ENCODE measurements at regions not wholly inside any gene's neighbourhood (a gene's known extent, or its start where the extent isn't known, plus 50 kb on each side); places are given as distances from the start of the nearest gene placed in this dataset.
"Not testable (repeated sequence)": the region's sequence is repeated elsewhere in the genome, so short reads cannot be mapped to it uniquely, and the experiment has no call there.

DNA sequence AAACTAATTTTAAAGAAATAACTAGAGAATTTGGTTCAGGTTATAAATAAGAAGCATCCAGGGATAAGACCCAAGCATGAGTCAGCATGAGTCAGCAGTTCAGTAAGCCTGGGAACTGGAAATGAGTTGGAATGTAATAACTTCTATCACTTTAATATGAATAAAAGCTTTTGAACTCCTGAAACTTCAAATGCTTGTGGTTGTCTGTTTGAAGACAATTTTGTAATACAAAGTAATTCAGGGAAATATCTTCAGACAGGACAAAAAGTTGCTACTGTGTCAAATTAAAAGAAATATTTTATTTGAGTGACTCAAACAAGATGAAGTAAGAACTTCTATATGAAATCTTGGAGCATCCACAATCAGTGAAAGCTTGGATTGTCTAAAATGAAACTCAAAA is 331.2 kb upstream of the DAB2 start:
- DNase-seq (ENCODE audit: low read depth): no peak

DNA sequence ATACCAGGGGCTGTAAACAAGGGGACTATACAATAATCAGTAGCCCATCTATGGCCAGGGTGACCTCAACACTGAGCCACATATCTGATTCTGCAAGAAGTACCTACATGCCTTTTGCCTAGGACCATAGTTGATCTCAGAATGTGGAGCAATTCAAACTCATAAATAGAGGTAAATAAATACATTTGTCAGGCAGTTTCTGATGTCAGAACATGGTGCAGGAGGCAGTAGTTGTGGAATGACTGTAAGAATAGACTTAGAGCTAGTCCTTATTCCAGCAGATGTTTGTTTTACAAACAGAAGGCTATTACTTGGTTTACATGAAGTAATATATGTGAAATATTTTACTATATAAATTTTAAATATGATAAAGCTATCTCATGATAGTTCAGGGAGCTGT is 330.7 kb upstream of the DAB2 start:
- DNase-seq (ENCODE audit: low read depth): no peak

DNA sequence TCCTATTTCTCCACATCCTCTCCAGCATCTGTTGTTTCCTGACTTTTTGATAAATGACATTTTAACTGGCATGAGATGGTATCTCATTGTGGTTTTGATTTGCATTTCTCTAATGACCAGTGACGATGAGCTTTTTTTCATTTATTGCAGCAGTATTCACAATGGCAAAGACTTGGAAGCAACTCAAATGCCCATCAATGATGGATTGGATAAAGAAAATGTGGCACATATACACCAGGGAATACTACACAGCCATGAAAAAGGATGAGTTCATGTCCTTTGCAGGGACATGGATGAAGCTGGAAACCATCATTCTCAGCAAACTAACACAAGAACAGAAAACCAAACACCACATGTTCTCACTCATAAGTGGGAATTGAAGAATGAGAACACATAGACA is 329.0 kb upstream of the DAB2 start:
- not testable (repeated sequence) for DNase-seq (ENCODE audit: low read depth)

DNA sequence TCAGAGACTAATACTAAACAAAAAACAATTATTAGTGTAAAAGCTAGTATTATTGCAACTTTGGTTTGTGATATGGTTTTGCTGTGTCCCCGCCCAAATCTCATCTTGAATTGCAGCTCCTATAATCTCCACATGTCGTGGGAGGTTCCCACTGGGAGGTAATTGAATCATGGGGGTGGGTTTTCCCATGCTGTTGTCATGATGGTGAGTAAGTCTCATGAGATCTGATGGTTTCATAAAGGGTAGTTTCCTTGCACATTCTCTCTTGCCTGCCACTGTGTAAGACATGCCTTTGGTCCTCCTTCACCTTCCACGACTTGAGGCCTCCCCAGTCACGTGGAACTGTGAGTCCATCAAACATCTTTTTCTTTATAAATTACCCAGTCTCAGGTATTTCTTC is 325.9 kb upstream of the DAB2 start:
- no peak for DNase-seq (ENCODE audit: low read depth)

DNA sequence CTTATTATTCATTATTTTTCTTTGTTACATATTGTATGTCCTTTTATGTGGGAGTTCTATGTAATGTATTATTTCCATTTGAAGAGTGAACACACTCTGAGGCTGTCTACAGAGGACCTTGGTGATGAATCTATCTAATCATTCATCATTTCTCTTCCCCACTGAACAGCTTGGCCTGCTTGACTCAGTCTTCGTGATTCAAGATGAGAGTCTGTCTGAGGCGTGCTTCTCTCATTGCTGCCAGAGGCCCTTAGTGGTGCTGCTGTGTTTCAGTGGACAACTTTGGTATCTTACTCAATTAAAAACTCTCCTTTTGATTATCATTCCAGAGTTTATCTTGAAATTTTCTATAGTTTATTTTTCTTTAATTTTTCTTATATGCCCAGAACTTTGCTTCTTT is 318.1 kb upstream of the DAB2 start:
- DNase-seq (ENCODE audit: low read depth): no peak

DNA sequence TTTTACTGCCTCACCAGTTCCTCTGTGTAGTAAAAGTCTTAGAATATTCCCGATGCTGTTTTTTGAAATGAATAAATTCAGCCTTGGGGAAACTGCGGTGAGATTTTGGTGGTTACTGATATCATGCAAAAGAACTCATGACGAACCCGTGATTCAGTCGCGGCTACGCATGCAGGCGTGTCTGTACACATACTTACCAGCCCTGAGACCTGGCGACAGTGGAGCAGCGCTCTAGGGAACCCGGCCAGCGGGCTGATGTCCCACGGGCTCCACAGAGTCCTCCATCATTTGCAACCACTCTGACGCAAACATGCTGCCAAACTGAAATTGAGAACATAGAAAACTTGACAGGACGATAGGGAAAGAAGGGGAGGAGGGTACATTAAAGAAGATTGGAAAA is 315.6 kb upstream of the DAB2 start:
- no peak for DNase-seq (ENCODE audit: low read depth)

DNA sequence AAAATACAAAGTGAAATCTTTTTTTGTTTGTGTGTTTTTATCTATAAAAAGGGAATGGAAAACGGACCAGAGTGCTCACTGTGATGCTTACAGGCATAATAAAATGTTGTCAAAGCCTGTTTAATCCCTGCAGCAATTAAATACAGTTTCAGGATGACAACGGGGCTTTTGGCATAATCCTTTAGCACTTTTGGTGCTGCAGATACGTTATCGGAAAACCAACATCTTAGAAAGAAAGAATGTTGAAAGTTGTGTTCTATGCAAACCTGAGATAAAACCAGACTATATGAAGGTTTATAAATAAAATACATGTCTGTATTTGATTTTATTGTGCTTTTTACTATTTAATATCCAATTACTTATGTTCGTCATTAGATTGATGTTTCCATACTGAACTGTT is 307.4 kb upstream of the DAB2 start:
- no peak for DNase-seq (ENCODE audit: low read depth)

DNA sequence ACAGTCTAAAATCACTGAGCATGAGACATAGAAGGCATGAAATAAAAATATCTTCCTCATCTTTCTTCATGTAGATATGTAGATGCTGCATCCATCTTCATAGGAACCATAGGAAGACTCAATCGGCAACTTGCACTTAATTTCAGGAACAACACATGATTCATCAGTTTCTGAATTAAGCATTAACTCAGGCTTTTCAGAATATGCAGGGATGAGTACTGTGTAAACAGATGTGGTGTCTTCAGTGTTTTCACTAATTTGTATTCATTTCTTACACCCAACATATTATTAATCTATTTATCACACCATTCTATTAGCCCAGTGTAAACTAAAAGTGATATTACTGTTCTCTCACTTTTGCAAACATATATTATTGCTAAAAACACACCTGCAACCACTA is 305.9 kb upstream of the DAB2 start:
- DNase-seq (ENCODE audit: low read depth): no peak

DNA sequence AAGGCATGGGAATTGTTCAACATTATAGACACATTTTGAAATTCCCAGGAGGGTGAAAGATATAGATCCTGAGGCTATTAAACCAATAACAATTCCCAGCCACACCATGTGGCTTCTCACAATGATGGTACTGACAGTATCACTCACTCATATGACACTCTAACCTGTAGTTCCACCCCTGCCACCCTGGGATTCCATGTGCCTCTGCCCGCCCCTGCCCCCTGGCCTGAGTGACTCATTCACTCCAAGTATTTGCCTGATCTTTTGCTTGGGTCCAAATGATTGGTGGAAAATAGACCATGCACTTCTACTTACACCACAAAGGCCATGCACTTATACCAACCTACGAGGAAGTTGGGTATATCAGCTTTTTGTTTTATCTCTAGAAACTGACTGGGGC is 305.2 kb upstream of the DAB2 start:
- DNase-seq (ENCODE audit: low read depth): no peak

DNA sequence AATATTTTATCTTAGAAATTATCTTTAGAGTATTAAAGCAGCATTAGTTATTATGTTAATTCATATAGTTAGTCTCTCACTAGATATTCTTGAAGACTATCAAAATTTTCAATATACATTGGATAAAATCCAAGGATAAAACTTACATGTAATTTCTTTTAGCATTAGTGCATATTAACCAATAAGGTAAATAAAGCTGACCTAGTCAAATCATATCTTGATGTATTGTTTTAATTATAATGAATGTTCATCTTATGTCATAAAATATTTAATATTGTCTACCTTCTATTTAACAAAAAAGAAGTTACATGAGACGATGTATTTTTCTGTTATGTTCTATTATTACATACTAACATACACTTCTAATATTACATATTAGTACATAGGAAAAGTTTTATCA is 301.7 kb upstream of the DAB2 start:
- DNase-seq (ENCODE audit: low read depth): no peak

DNA sequence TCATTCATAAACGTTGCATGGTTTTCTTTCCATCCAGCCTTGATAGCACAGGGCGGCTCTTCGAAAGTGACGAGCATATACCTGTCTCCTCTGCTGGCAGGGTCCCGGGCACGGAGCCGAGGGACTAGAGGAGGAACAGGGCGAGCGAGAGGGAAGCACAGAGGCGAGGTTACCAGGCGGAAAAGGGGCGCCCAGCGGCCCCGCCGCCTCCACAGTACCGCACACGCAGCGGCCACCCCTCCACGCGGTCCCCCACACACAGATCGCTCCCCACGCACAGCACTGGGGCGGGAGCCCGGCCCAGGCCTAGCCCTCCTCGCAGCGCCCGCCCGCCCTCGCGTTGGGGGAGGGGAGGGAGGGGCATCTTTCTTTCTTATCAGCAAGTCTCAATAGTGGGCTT is 296.6 kb upstream of the DAB2 start:
- DNase-seq (ENCODE audit: low read depth): no peak

DNA sequence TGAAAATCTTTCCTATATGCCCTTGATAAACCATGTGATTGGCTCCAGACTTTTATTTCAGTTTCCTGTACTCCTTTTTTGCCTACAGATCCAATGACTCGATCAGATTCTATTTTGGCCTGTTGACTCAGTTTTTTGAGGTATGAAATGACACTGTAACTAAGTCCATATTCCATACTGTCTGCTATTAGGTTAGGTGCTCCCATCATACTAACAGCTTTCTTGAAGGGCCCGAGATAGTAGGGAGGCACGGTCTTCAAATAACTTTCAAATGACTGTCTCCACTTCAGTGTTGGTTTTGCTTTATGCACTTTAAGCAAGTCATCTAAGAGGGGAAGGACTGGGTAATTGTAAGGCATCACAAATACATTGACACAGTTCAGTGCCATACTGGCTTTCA is 295.4 kb upstream of the DAB2 start:
- no peak for DNase-seq (ENCODE audit: low read depth)

DNA sequence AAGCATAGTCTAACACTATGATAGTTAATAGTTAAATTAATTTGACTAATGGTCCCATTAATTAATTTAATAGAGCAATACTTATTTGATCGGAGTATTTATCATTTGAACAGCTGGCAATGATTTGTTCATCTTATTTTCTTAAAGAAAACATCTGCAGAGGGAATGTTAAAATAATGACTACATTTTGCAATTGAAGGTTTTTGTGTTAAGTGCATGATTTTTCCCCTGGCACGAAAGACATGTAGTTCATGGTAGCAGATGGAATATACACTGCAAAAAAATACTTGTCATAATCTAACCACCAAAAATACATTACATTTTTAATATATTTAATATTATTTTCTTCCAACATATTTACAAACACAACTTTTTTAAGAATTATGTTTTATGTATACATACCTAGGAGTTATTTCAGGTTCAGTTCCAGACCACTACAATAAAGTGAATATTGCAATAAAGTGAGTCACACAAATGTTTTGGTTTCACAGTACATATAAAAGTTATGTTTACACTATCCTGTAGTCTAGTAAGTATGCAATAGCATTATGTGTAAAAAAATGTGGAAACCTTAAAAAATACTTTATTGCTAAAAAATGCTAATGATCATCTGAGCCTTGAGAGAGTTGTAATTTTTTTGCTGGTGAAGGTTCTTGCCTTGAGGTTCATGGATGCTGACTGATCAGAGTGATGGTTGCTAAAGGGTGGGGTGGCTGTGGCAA is 292.6 kb upstream of the DAB2 start:
- no peak for DNase-seq (ENCODE audit: low read depth)

DNA sequence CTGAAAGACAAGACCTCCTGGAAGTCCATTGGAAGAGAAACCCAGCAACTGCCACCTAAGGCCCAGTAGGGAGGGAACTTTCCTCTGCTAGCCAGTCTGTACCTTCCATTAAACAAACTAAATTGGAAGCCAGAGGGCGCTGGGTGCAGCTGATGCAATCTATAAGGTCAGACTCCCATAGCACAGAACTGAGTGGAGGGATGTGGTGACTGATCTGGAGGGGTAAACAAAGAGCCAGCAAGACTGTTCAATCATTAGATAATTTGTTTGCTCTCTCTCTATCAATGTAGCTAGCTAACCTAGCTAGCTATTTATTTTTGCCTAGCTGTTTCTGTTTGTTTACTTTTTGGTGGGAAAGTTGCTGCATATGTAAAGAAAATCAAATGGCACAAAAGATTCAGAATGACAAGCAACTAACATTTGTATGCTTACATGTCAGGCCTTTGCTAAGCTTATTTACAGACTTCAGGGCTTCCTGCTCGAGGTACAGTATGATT is 291.8 kb upstream of the DAB2 start:
- DNase-seq (ENCODE audit: low read depth): peak; percentile 14

DNA sequence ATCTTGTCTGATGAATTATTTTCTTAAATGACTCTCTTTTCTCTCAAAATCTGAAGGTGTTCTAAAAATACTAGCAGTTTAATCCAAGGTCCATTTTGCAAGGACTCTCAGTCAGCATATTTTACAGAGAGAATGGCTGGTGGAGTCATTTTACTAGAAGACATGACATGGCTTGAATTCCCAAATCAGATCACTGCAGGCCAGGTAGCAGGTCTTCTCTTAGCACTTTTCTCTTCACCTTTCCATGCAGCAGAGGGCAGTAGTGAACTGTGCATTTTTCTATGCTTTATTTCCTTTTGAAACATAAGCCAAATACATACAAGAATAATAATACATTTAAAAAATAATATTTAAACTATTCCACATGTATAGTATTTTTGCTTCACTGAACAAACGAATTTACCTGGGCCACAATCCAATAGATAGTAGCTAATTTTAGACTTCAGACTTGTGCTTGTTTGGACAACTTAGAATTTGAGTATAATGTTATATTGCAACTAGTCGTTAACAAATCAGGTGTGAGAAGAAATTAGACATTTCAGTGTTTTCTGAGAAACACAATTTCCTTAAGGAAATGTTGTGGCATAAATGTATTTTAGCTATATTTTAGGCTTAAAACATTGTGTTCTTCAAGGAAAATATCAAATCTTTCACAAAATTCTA is 289.4 kb upstream of the DAB2 start:
- peak; percentile 22 for DNase-seq (ENCODE audit: low read depth)

DNA sequence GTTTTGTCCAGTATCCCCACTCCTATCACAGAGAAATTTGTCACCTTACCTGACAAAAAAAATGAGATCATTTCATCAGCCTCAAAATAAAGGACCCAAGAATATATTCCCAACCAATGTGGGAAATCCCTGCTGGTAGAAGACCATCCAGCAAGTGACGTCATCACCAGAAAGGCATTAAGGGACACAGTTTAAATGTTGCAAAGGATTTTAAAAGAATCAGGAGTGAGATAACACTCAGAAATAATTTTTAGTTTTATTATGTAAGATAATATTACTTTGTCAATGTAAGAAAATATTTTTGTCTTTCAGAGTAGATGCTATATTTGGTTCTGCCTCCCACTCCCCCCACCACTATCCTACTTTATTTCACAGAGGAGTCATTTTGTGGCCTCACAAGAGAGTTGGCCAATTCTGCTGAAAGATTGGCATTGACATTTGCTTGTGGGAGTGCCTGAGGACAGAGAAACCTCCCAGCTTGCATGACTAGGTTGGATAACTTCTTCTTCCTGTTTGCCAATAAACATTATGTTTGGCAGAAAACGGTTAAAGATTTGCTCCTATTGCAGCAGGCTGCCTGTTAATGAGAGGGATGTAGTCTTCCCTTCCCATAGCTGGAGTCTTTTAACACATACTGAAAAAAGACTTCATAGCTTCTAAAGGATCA is 288.6 kb upstream of the DAB2 start:
- no peak for DNase-seq (ENCODE audit: low read depth)

DNA sequence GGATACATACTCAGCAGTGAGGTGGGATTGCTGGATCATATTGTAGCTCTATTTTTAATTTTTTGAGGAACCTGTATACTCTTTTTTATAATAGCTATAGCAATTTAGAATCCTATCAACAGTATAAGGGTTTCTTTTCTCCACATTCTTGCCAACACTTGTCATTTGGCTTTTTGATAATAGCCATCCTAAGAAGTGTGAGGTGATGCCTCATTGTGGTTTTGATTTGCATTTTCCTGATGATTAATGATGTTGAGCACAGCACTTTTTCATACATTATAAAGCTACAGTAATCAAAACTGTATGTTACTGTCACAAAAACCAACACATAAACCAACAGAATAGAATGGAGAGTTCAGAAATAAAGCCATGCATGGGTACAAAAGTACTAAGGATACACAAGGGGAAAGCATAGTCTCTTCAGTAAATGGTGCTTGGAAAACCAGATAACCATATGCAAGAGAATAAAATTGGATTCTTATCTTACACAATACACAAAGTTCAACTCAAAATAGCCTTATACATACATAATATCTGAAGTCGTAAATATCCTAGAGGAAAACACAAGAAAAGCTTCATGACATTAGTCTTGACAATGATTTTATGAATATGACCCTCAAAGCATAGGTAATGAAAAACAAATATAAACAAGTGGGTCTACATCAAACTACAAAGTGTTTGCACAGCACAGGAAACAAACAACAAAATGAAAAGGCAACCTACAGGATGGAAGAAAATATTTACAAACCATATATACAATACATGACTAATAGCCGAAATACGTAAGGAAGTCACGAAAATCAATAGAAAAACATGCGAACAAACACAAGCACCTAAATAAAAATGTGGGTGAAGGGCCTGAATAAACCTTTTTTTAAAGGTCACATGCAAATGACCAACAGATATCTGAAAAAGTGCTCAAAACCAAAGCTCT is 287.8 kb upstream of the DAB2 start:
- DNase-seq (ENCODE audit: low read depth): no peak

DNA sequence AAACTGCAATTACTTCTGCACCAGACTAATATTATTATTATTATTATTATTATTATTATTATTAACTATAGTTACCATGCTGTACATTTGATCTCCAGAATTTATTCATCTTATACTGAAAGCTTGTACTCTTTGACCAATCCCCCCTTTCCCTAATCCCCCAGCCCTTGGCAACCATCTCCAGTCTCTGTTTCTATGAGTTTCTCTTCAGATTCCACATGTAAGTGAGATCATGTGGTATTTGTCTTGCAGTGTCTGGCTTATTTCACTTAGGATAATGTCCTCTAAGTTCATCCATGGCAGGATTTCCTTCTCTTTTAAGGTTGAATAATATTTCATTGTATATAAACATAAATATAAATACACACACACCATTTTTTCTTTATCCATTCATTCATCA is 287.0 kb upstream of the DAB2 start:
- no peak for DNase-seq (ENCODE audit: low read depth)

DNA sequence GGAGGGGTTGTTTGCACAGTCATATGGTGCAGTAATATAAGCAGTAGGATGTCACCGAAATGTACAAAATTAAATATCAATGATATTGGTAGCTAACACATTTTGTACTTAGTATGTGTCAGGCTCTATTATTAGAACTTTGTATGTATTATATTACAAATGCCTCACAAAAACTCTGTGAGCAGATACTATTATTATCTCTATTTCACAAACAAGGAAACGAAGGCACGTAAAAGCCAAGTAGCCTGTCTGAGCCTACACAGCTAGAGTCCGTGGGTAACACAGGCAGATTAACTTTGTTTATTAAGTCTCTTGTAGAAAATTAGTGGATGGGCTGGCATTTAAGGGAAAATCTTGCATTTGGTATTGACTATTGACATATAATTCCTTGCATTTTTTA is 284.3 kb upstream of the DAB2 start:
- no peak for DNase-seq (ENCODE audit: low read depth)

DNA sequence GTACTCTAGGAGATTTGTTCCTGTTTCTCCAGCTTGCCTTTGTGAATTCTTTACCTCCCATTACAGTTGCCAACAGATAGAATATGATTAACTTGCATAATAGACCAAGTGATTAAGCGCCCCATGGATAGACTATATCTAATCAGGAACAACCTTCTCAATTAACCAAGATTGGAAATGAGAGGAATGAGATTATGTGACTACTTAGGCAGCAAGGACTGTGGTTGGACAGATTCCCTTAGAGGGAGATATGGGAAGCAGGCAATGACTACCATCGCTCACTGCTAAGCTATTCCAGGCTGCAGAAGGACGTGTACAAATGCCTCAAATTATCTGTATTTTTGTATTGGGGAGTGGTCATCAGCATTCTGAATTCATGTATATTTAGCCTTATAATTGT is 278.1 kb upstream of the DAB2 start:
- no peak for DNase-seq (ENCODE audit: low read depth)

DNA sequence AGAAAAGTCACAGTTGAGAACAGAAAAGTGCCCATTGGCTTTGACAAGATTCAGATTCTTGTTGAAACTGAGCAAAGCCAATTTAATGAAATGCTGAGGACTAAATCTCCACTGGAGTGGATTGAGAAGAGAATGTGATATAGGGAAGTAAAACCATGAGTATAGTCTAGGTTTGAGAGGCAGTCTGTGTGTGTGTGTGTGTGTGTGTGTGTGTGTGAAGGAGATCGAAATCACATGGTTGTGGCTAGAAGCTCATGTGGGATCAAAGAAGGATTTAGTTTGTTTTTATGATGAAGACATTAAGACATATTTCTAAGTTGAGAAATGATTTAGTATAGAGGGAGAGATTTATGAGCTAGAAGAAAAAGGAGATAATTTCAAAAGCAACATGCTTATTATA is 275.7 kb upstream of the DAB2 start:
- no peak for DNase-seq (ENCODE audit: low read depth)

DNA sequence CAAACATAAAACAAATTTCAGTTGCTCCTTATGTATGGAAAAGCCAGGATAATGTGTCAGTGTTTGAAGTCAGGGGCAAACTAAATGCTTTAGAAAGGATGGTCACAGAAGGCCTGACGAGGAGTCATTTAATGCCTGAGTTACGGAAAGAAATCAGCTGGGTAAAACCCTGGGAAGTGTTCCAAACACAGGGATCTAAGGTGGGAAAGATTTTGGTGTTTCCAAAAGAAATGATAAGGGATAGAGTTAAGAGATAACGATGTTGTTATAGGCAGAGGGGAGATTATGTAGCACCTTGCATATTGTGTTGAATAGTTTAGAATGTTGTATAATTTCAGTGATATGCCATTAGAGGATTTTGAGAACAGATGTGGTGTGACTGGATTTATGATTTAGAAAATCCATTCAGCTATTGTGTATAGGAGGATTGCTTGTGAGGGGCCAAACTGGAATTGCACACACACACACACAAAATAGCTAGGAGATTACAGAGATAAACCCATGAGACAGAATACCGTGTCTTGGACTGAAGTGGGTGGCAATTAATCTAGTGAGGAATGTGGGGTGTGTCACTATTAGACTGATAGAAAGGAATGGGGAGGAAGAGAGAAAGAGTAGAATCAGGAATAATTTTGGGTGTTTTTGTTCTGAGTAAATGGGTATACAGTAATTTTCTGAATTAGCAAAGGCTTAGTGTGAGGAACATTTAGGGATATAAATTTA is 274.2 kb upstream of the DAB2 start:
- DNase-seq (ENCODE audit: low read depth): no peak

Data from activated T-cell treated with anti-CD3 and anti-CD28 coated beads for 24 hours (primary cell).